DOHH2 (cell line): ENCODE measurements at regions not wholly inside any gene's neighbourhood (a gene's known extent, or its start where the extent isn't known, plus 50 kb on each side); places are given as distances from the start of the nearest gene placed in this dataset.

Experiments used
- H3F3A ChIP-seq: fragments of 200-600 bp; sonication (generic), shearing (Covaris generic); 2 replicates; pipeline ENCODE4 v1.6.0; 2016; ENCODE audit warnings: antibody characterized with exemption, mild to moderate bottlenecking; ENCODE audit not compliant: control insufficient read depth, insufficient read depth
- H3K27ac ChIP-seq: fragments of 200-600 bp; sonication (generic); 2 replicates; pipeline ENCODE4 v1.5.1; 2014; ENCODE audit warnings: low read depth, mild to moderate bottlenecking, low read length, moderate library complexity
- H3K27me3 ChIP-seq: fragments of 200-600 bp; sonication (generic); 2 replicates; pipeline ENCODE4 v1.6.1; 2014; ENCODE audit warnings: mild to moderate bottlenecking, low read length, mixed read lengths; ENCODE audit not compliant: control insufficient read depth
- H3K36me3 ChIP-seq: fragments of 200-600 bp; sonication (generic); 2 replicates; pipeline ENCODE4 v1.6.1; 2014; ENCODE audit warnings: mild to moderate bottlenecking, low read length, moderate library complexity, mixed read lengths; ENCODE audit not compliant: control insufficient read depth
- H3K4me1 ChIP-seq: fragments of 200-600 bp; sonication (generic); 2 replicates; pipeline ENCODE4 v1.6.1; 2014; ENCODE audit warnings: mild to moderate bottlenecking, low read length, mixed read lengths; ENCODE audit not compliant: control insufficient read depth
- H3K4me2 ChIP-seq: fragments of 200-600 bp; sonication (generic); 2 replicates; pipeline ENCODE4 v1.6.0; 2014; ENCODE audit warnings: mild to moderate bottlenecking, low read length, moderate library complexity
- H3K4me3 ChIP-seq: fragments of 200-600 bp; sonication (generic); 2 replicates; pipeline ENCODE4 v1.5.1; 2014; ENCODE audit warnings: mild to moderate bottlenecking, low read length, mixed read lengths
- H3K79me2 ChIP-seq: fragments of 200-600 bp; sonication (generic); 2 replicates; pipeline ENCODE4 v1.6.1; 2014; ENCODE audit warnings: mild to moderate bottlenecking, low read length, mixed read lengths; ENCODE audit not compliant: control insufficient read depth
- H3K9me2 ChIP-seq: fragments of 200-600 bp; sonication (generic); replicated peaks from 2 replicates; pipeline ENCODE4 v1.6.1; 2014; ENCODE audit warnings: mild to moderate bottlenecking, low read length, mixed read lengths; ENCODE audit not compliant: control insufficient read depth
- H3K9me3 ChIP-seq: fragments of 200-600 bp; sonication (generic); 2 replicates; pipeline ENCODE4 v1.6.1; 2014; ENCODE audit warnings: antibody characterized with exemption, low read length, mixed read lengths; ENCODE audit not compliant: control insufficient read depth, insufficient read depth
- H4K20me1 ChIP-seq: fragments of 200-600 bp; sonication (generic); 2 replicates; pipeline ENCODE4 v1.6.0; 2014; ENCODE audit warnings: low read depth, mild to moderate bottlenecking, antibody characterized with exemption, low read length, moderate library complexity; ENCODE audit not compliant: control insufficient read depth, insufficient read depth
- CTCF ChIP-seq: fragments of 200-600 bp; sonication (generic); IDR thresholded peaks from one replicate; pipeline ENCODE4 v1.5.1; 2014; ENCODE audit warnings: antibody characterized with exemption, mild to moderate bottlenecking, low read depth, low read length; ENCODE audit not compliant: poor library complexity, severe bottlenecking
- EZH2phosphoT487 ChIP-seq: fragments of 200-600 bp; sonication (generic); IDR thresholded peaks from 2 replicates; pipeline ENCODE4 v1.6.1; 2017; ENCODE audit warnings: borderline replicate concordance, mild to moderate bottlenecking, antibody characterized with exemption, low read length, moderate library complexity, mixed read lengths

- no peak for TF ChIP-seq CTCF
- no peak for TF ChIP-seq EZH2phosphoT487
- Histone ChIP-seq H3K36me3 (no peaks in the 10 kb centered on the region), H3K9me3 (no peaks in the 10 kb centered on the region), H3K4me1 (no peaks in the 10 kb centered on the region), H3F3A (no peaks in the 10 kb centered on the region), H4K20me1 (no peaks in the 10 kb centered on the region), H3K79me2 (no peaks in the 10 kb centered on the region), H3K9me2 (no peaks in the 10 kb centered on the region), H3K4me3 (no peak overlapping the region), H3K27ac (no peak overlapping the region), H3K27me3 (no peaks in the 10 kb centered on the region), H3K4me2 (no peak overlapping the region)
Observed at GRCh38 chr6:132215805-132216204, 185.5 kb downstream of the MOXD1 start.

GRCh38 chr6:132214716-132215115 is 186.6 kb downstream of the MOXD1 start:
- no peaks in the 10 kb centered on the region for H3K4me1 ChIP-seq
- H3K4me2 ChIP-seq: no peak overlapping the region
- H4K20me1 ChIP-seq: no peaks in the 10 kb centered on the region
- H3K27ac ChIP-seq: no peak overlapping the region
- H3K79me2 ChIP-seq: no peaks in the 10 kb centered on the region
- H3F3A ChIP-seq: no peaks in the 10 kb centered on the region
- no peaks in the 10 kb centered on the region for H3K9me2 ChIP-seq
- H3K9me3 ChIP-seq: no peaks in the 10 kb centered on the region
- no peaks in the 10 kb centered on the region for H3K36me3 ChIP-seq
- H3K4me3 ChIP-seq: no peak overlapping the region
- no peaks in the 10 kb centered on the region for H3K27me3 ChIP-seq
- TF ChIP-seq CTCF (no peak), EZH2phosphoT487 (no peak)

DNA sequence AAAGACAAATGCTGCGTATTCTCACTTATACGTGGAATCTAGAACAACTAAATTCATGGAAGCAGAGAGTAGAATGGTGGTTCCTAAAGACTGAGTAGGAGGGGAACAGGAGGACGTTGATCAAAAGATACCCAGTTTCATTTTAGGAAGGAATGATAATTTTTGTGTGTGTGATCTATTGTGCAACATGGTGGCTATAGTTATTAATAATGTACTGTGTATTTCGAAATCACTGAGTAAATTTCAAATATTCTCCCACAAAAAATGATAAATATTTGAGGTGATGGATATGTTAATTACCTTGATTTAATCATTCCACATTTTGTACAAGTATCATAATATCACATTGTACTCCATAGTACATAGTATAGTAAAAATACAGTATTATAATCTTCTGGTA is 187.5 kb downstream of the MOXD1 start:
- Histone ChIP-seq H3K4me1 (no peaks in the 10 kb centered on the region), H3K27ac (no peak overlapping the region), H3F3A (no peaks in the 10 kb centered on the region), H4K20me1 (no peaks in the 10 kb centered on the region), H3K27me3 (no peaks in the 10 kb centered on the region), H3K36me3 (no peaks in the 10 kb centered on the region), H3K4me3 (no peak overlapping the region), H3K79me2 (no peaks in the 10 kb centered on the region), H3K9me3 (no peaks in the 10 kb centered on the region), H3K4me2 (no peak overlapping the region), H3K9me2 (no peaks in the 10 kb centered on the region)
- no peak for TF ChIP-seq EZH2phosphoT487
- no peak for TF ChIP-seq CTCF

DNA sequence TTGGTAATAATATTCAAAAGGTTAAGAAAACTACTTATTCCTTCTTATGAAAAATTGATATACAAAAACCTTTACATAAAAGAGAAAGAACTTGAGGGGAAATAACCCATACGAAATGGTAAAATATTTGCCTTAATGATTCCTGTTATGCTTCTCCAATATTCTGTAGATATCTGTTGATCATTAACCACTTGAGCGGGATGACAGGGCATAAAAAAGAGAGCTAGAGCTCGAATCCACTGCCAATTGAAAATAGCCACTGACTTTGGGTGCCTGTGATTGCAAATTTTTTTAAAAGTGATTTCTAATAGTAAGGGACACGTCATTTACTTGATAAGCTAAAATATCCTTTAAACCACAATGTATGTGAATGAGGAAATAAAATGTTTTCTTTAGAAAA is 188.1 kb downstream of the MOXD1 start:
- Histone ChIP-seq H3K9me2 (no peaks in the 10 kb centered on the region), H3K79me2 (no peaks in the 10 kb centered on the region), H3K4me1 (no peaks in the 10 kb centered on the region), H4K20me1 (no peaks in the 10 kb centered on the region), H3K27ac (no peak overlapping the region), H3K9me3 (no peaks in the 10 kb centered on the region), H3K4me3 (no peak overlapping the region), H3K36me3 (no peaks in the 10 kb centered on the region), H3F3A (no peaks in the 10 kb centered on the region), H3K27me3 (no peaks in the 10 kb centered on the region), H3K4me2 (no peak overlapping the region)
- TF ChIP-seq CTCF (no peak), EZH2phosphoT487 (no peak)
